ENCODE measurements at regions not wholly inside any gene's neighbourhood (a gene's known extent, or its start where the extent isn't known, plus 50 kb on each side); places are given as distances from the start of the nearest gene placed in this dataset.

GRCh38 chr10:128298587-128298986 lies 172.4 kb upstream of the MKI67 start:
- TF ChIP-seq CTCF (conservative IDR thresholded peaks at IDR 0.05; ENCODE audit: low read depth, low read length) (no peak), EZH2 (IDR thresholded peaks at IDR 0.05; ENCODE audit: low read length, unreplicated experiment) (no peak)

All from PC-3 (cell line).